GM18511 (cell line): ENCODE measurements at regions not wholly inside any gene's neighbourhood (a gene's known extent, or its start where the extent isn't known, plus 50 kb on each side); places are given as distances from the start of the nearest gene placed in this dataset.

Experiments
- ATAC-seq: cut with Tn5 transposase; IDR thresholded peaks from one replicate; pipeline ENCODE4 v1.9.1; 2021; ENCODE audit warnings: mild to moderate bottlenecking, moderate library complexity; ENCODE audit not compliant: unreplicated experiment

- no peak for ATAC-seq
These were observed 268.9 kb downstream of the ETNK1 start for GRCh38 chr12:22893878-22894277.

DNA sequence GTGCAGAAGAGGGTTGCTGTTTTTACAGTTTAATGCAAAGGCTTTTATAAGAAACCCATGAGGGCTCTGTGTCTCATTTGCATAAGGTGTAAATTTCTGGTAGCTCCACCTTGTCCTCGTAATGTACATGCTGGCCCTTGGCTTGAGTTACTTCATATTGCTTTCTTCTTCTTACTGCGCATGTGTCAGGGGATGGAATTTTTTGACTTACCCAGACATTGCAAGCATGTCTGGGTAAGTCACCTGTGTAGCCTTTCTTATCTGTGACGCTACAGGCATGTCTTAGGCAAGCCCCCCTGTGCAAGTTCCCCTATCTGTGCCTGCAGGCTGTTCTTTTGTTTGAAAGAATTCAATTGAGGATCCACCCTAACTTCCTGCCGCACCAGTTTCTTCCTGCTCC lies 274.2 kb downstream of the ETNK1 start:
- no peak for ATAC-seq

GRCh38 chr12:22900401-22900800 lies 275.4 kb downstream of the ETNK1 start:
- no peak for ATAC-seq

- no peak for ATAC-seq
These were observed 279.5 kb downstream of the ETNK1 start for GRCh38 chr12:22904485-22904884.

DNA sequence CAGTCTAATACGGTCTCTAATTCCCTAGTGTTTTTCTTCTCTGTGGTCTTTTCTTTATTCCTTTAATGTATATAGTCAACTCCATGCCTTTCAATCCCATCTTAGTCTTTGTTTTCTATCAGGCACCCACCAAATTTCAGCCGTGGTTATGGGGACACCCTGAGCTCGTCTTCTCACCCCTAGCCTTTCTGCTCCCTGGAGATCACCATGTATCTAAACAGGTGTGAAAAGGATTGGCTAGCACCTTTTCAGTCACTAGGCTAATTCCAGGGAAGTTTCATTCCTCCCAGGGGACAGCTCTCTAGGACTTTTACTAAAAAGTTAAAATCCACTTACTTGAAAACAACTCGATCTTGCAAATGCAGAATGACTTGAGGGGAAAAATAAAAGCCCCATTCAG lies 291.3 kb downstream of the ETNK1 start:
- no peak for ATAC-seq

DNA sequence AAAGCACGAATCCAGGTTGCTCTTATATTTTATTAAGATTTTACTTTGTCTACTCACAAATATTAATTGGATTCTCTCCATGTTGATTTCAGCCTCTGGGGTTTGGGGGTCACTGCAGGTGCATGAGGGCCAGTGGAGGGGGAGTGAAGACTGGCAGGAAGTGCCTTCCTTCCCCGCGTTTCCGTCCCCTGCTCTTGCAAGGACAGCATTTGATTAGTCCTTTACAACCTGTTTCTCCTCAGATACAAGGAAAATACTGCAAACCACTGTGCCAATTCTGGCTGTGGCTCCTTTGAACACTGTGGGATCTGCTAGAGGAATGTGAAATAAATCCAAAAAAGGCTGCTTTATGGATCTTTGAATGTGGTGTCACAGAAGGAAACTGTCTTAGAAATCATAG lies 291.8 kb downstream of the ETNK1 start:
- no peak for ATAC-seq

DNA sequence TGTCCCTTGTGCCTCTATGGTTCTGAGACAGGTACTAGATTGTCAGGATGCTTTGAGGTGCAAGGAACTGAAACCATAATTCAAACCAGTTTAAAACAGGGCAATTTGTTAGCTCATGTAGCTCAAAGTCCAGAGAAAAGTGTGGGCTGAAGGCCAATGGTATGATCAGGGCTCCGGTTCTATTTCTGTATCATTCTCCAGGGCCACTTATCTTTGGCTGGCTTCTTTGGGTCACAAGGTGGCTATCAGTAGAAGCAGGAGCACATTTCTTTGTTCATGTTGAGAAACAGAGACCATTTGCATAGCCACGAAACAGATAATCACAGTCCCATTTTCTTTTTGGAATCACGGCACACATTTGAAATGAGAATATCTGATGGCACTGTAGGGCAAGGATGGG lies 294.9 kb downstream of the ETNK1 start:
- no peak for ATAC-seq

- ATAC-seq = no peak
These were observed 298.8 kb downstream of the ETNK1 start for GRCh38 chr12:22923768-22924167.

DNA sequence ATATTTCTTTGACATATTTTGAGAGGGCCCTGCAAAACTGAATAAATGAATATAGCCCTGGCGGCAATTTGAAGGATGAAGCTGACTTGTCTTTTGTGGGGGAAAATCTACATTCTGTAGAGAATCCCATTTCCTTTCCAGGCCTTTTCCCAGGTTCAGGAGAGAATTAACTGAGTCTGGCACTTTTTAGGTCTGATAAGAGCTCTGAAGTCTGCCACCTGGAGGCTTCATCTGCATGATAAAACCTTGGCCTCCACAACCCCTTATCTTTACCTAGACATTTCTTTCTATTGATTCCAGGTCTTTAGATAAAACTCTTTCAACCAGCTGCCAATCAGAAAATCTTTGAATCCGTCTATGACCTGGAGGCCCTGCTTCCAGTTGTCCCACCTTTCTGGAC lies 299.4 kb downstream of the ETNK1 start:
- ATAC-seq = no peak

DNA sequence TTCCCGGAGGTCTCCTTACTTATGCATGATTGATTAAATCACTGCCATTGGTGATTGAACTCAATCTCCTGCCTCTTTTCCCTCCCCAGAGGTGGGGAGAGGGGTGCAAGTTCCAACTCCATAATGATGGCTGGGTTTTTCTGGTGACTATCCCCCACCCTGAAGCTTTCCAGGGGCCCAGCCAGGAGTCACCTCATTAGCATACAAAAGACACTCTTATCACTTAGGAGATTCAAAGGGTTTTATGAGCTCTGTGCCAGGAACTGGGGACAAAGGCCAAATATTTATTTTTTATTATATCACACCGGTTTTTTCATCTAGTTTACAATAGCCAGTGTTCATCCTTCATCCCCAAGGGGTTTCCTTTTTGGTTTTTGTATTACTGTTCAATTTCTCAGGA lies 300.7 kb downstream of the ETNK1 start:
- no peak for ATAC-seq

DNA sequence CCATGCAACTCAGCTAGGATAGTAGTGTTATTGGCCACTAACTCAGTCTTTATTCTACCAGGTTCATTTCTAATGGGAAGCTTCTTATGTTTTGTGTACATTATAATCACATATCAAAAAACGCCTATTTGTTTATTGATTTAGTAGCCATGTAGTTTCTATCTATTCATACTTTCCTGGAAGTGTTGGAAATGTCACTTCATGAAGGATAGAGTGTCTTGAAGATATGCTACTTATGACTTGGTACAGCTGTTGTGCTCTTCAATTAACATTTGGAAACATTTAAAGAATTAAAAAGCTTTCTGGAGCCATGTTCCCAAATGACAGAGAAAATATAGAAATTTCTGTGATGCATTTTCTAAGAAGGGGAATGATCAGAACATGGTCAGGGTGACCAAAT lies 307.5 kb downstream of the ETNK1 start:
- no peak for ATAC-seq

- ATAC-seq = no peak
These were observed 310.1 kb downstream of the ETNK1 start for GRCh38 chr12:22935090-22935489.

DNA sequence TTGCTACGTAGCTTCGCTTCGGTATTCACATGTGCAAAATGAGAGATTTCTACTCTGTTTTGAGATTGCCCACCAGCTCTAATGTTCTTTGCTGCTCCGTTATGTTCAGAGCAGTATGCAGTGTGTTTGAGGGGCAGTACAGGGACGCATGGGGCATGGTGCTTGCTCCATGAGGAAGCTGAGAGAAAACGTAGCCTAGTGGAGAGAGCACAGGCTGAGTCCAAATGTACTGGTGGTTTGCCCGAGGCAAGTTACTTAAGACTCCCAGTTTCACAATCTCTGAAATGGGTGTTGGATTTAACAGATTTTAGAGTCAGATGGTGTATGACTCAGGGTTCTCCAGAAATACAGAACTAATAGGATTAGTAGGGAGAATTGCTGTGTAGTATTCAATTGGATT lies 310.5 kb downstream of the ETNK1 start:
- ATAC-seq = no peak

DNA sequence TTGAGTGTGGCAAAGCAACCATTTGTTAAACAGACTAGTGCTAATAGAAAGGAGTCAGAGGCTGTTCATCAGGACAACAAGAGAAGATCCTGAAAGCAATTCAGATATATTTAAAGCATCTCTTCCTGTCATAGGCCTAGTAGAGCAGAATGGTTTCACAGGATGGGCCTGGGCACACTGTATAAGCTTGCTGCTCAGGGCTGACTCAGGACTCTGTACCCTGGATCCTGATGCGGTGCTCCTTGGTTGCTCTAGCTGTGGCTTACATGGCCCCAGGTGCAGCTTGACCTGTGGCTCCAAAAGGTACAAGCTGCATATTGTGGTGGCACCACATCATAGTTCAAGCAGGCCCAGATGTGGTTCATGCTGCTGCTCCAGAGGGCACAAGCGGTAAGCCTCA lies 313.4 kb downstream of the ETNK1 start:
- no peak for ATAC-seq

- ATAC-seq = no peak
These were observed 326.2 kb downstream of the ETNK1 start for GRCh38 chr12:22951206-22951605.

DNA sequence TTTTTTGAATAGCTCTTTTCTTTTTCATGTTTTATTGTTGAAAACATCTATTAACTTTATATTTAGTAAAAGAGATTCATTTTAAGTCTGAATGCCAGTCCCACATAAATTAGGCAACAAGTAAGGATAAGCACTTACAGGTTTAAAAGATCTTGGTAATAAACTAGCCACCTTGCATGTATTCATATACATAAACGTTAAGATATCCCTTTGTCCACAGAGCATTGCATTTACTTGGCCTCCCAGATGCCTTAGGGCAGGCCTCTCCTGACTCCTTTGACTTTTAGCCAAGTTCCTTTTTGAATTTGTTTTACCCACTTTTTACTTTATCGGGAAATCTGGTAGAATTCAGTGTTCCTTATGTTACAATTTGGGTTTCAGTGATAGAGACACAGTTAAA lies 331.7 kb downstream of the ETNK1 start:
- no peak for ATAC-seq

DNA sequence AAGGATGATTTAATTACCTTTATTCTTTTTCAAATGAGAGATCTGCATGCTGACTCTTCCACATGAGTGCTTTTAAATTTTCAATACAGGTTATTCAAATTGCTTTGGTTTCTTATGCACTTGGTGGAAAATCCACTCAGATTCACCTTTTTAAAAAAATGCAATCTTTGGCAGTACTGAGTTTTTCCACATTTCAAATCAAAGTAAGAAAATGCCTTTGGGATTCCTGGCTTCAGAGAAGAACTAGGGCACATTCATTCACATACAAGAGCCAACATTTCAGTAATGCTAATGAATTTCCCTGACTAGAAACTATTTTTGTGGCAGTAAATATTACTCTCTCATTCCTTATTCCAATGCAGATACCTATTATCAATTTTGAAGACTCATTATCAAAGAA lies 342.2 kb downstream of the ETNK1 start:
- no peak for ATAC-seq

DNA sequence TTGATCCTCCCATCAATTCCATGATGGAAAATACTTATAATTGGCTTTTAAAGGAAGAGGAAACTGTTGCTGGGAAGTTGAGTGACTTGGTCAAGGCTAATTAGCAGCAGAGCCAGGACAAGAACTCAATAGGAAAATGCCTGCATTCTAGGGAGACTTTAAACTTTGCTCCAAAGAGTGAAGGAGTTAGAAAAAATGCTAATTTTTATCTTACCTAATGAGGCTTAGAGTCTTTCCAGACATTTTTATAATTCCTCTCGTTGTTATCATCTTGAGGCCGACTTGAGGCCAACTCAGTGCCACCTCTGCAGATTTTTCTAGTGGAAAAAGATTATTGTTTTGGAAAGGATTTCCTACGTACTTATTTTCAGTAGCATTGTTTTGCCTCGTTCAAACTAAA lies 344.6 kb downstream of the ETNK1 start:
- ATAC-seq = no peak

GRCh38 chr12:22971247-22971646 lies 346.3 kb downstream of the ETNK1 start:
- ATAC-seq = no peak

DNA sequence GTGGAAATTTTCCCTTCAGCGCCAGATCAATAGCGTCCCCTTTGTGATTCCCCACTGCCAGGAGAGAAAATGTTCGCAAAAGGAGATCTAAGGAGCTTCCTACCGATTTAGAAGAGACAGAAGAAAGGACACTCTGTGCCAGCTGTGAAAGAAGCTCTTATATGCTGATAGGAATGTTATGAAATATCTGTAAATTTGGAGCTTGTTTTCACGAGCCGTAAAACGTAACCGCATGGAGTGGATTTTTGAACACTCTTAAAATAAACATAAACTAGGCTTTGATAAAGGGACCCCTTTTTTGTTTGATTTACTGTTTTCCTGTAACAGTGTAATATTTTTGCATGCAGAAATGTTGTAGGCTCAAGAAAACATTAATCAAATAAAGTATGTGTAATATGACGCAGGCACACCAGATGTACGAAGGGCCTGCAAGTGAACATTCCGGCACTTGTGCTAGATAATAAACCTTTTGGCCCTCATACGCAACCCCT lies 346.8 kb downstream of the ETNK1 start:
- no peak for ATAC-seq

GRCh38 chr12:22974865-22975264 lies 349.9 kb downstream of the ETNK1 start:
- ATAC-seq = no peak

DNA sequence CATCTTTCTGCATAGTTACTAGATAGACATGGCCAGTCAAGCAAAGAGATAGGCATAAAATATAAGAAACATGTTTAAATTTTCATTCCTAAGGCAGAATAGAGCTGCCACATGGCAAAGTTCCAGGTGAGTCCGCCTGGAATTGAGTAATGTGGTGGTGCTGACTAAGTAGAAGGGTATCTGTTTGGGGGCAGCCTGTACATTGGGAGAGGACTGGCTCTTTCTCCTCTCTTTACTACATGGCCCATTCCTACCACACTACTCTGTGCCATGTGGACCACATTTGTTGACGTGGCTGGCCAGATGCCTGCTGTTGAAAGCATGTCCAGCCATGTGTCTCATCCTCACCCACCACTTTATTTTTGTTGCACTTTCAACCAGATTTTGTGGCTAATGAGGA lies 354.0 kb downstream of the ETNK1 start:
- no peak for ATAC-seq

DNA sequence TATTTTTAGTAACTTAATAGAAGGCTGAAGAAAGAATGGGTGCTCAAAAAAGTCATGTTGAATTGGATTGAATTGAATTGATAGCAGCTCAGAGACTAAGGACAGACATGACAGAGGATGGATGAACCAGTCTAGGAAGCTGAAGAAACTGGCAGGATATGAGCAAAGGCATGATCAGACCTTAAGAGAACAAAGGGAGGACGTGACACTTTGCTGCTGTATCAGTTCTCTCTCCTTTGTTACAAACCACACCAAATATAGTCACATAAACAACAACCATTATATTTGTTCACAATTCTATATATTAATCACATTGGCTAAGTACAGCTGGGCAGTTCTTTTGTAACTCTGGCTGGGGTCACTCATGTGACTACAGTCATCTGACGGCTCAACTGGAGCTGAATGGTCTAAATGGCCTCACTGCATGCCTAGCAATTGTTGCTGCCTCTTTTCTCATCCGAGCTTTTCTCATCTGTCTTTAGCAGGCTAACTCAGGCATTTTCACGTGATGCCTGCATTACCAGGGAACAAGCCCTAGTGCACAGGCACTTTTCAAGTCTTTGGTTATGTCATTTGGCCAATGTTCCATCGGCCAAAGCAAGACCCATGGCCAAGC lies 355.0 kb downstream of the ETNK1 start:
- ATAC-seq = no peak
